Mucosa of descending colon (tissue), 3 donors: ENCODE measurements at regions not wholly inside any gene's neighbourhood (a gene's known extent, or its start where the extent isn't known, plus 50 kb on each side); places are given as distances from the start of the nearest gene placed in this dataset.

Source experiments
- ATAC-seq: fragments of 200-7000 bp; cut with Tn5 transposase; one replicate; pipeline ENCODE4 v1.9.1; 2020; ENCODE audit warnings: mild to moderate bottlenecking, moderate library complexity
- DNase-seq, 3 donors: peaks; one replicate each; pipeline ENCODE4 v3.0.0-alpha.2; 2020
- H3K36me3 ChIP-seq: fragments of 200-600 bp; one replicate; pipeline ENCODE4 v1.8.0; 2021; ENCODE audit warnings: low read depth, mild to moderate bottlenecking
- H3K4me1 ChIP-seq: fragments of 200-600 bp; one replicate; pipeline ENCODE4 v1.8.0; 2021; ENCODE audit warnings: low read depth, mild to moderate bottlenecking
- H3K4me3 ChIP-seq: fragments of 200-600 bp; one replicate; pipeline ENCODE4 v1.8.0; 2021; ENCODE audit warnings: mild to moderate bottlenecking
- H3K9me3 ChIP-seq: fragments of 200-600 bp; one replicate; pipeline ENCODE4 v1.8.0; 2021; ENCODE audit warnings: mild to moderate bottlenecking
- CTCF ChIP-seq: fragments of 200-600 bp; IDR thresholded peaks from one replicate; pipeline ENCODE4 v1.8.0; 2022; ENCODE audit warnings: antibody characterized with exemption, mild to moderate bottlenecking
- intact Hi-C, 2 donors: fragments of 100-400 bp; cut with DNase I in 1 of 2; cut with micrococcal nuclease in 1 of 2; formaldehyde crosslinking; loops; one replicate each; pipeline versions ENCODE4 v1.11.0 to v1.11.1; 2022; cut with DNase I, micrococcal nuclease
- donor health status: DM: no; HTN: no; CAD: no; lungs with moderate emphysema.
- donor health status: DM: no; HTN: no; CAD: no.
- donor health status: DM: no; HTN: yes; CAD: no.

GRCh38 chr3:69675786-69676530 lies 63.3 kb upstream of the MITF start:
- Histone ChIP-seq H3K9me3 (no peaks in the 10 kb centered on the region), H3K4me3 (no peak overlapping the region), H3K36me3 (no peaks in the 10 kb centered on the region), H3K4me1 (no peaks in the 10 kb centered on the region)
- no peak for TF ChIP-seq CTCF
- DNase-seq (no peak), ATAC-seq (no peak)
- intact Hi-C loops, result loop anchor here in 1 of 2 donors (10.0 kb wide), 1 partner anchor 511 kb away; no protein-coding TSS in a partner anchor

GRCh38 chr3:69674752-69675151 lies 64.5 kb upstream of the MITF start:
- no peaks in the 10 kb centered on the region for H3K9me3 ChIP-seq
- intact Hi-C loops, result loop anchor here in 1 of 2 donors (10.0 kb wide), 1 partner anchor 510 kb away; no protein-coding TSS in a partner anchor
- H3K4me3 ChIP-seq, result no peak overlapping the region
- H3K36me3 ChIP-seq, result no peaks in the 10 kb centered on the region
- ATAC-seq (no peak), DNase-seq (no peak)
- TF ChIP-seq CTCF, result no peak
- no peaks in the 10 kb centered on the region for H3K4me1 ChIP-seq

GRCh38 chr3:69671082-69671952 lies 67.9 kb upstream of the MITF start:
- intact Hi-C loops, result loop anchor here in 1 of 2 donors (10.0 kb wide), 1 partner anchor 507 kb away; no protein-coding TSS in a partner anchor
- ATAC-seq (no peak), DNase-seq (peak in 1 of 3 donors; percentile 77)
- peak; percentile 40 for TF ChIP-seq CTCF
- no peak overlapping the region for H3K4me3 ChIP-seq
- no peaks in the 10 kb centered on the region for H3K9me3 ChIP-seq
- H3K4me1 ChIP-seq, result no peaks in the 10 kb centered on the region
- no peaks in the 10 kb centered on the region for H3K36me3 ChIP-seq

GRCh38 chr3:69669070-69669469 lies 70.2 kb upstream of the MITF start:
- Histone ChIP-seq H3K4me1 (no peaks in the 10 kb centered on the region), H3K36me3 (no peaks in the 10 kb centered on the region), H3K9me3 (no peaks in the 10 kb centered on the region), H3K4me3 (no peak overlapping the region)
- no peak for TF ChIP-seq CTCF
- DNase-seq (no peak), ATAC-seq (no peak)
- intact Hi-C loops, result no loop called here

GRCh38 chr3:69665026-69665737 lies 74.1 kb upstream of the MITF start:
- Histone ChIP-seq H3K36me3 (no peaks in the 10 kb centered on the region), H3K4me3 (no peak overlapping the region), H3K9me3 (no peaks in the 10 kb centered on the region), H3K4me1 (no peaks in the 10 kb centered on the region)
- intact Hi-C loops, result no loop called here
- DNase-seq (peak in 1 of 3 donors; percentile 18), ATAC-seq (peak; percentile 79)
- no peak for TF ChIP-seq CTCF
